PC-3 (cell line): ENCODE measurements at regions not wholly inside any gene's neighbourhood (a gene's known extent, or its start where the extent isn't known, plus 50 kb on each side); places are given as distances from the start of the nearest gene placed in this dataset.
"Not testable (repeated sequence)": the region's sequence is repeated elsewhere in the genome, so short reads cannot be mapped to it uniquely, and the experiment has no call there.

ENCODE experiments used
- ATAC-seq: fragments of 200-7000 bp; cut with Tn5 transposase; 2 replicates; pipeline ENCODE4 v1.9.1; 2020; ENCODE audit warnings: mild to moderate bottlenecking, moderate library complexity
- BruUV-seq: library from RNA; stranded (reverse); fragments of 400-500 nt; replicated peaks from 2 replicates; lab custom pipeline; 2021; lab: Mats Ljungman, UMichigan
- CTCF ChIA-PET: fragments of 300-600 bp; sonication (Branson Sonifier 250); formaldehyde crosslinking; loops from one replicate; lab custom pipeline; 2022; ENCODE audit warnings: antibody characterized with exemption; lab: Charles Lee
- POLR2A ChIA-PET: fragments of 300-600 bp; sonication (Branson Sonifier 250); formaldehyde crosslinking; loops from one replicate; lab custom pipeline; 2022; ENCODE audit warnings: antibody characterized with exemption; ENCODE audit not compliant: unreplicated experiment; lab: Charles Lee
- DNase-seq: peaks from one replicate; pipeline ENCODE4 v3.0.0-alpha.2; 2015
- H2AFZ ChIP-seq: fragments of 300-600 bp; sonication (generic); 2 replicates; pipeline ENCODE4 v1.6.0; 2016; ENCODE audit warnings: antibody characterized with exemption, low read length
- H3F3A ChIP-seq: fragments of 300-600 bp; sonication (generic); one replicate; pipeline ENCODE4 v1.6.0; 2017; ENCODE audit warnings: antibody characterized with exemption, low read length, control low read depth, mild to moderate bottlenecking; ENCODE audit not compliant: unreplicated experiment
- H3K27ac ChIP-seq: fragments of 300-600 bp; sonication (generic); 2 replicates; pipeline ENCODE4 v1.5.1; 2016; ENCODE audit warnings: mild to moderate bottlenecking, low read length
- H3K27me3 ChIP-seq: fragments of 300-600 bp; sonication (generic); 2 replicates; pipeline ENCODE4 v1.6.1; 2016; ENCODE audit warnings: low read length, mixed read lengths
- H3K36me3 ChIP-seq: fragments of 300-600 bp; sonication (generic); 2 replicates; pipeline ENCODE4 v1.6.1; 2016; ENCODE audit warnings: low read depth, mixed run types, low read length, mixed read lengths
- H3K4me1 ChIP-seq: fragments of 300-600 bp; sonication (generic); 2 replicates; pipeline ENCODE4 v1.5.1; 2016; ENCODE audit warnings: low read length; ENCODE audit not compliant: insufficient read depth
- H3K4me2 ChIP-seq: fragments of 300-600 bp; sonication (generic); 2 replicates; pipeline ENCODE4 v1.6.0; 2016; ENCODE audit warnings: low read length
- H3K4me3 ChIP-seq: fragments of 300-600 bp; sonication (generic); 2 replicates; pipeline ENCODE4 v1.5.1; 2016; ENCODE audit warnings: mild to moderate bottlenecking, low read length, mixed read lengths
- H3K79me2 ChIP-seq: fragments of 300-600 bp; sonication (generic); 2 replicates; pipeline ENCODE4 v1.6.1; 2017; ENCODE audit warnings: low read length, mixed read lengths
- H3K9ac ChIP-seq: fragments of 300-600 bp; sonication (generic); 2 replicates; pipeline ENCODE4 v1.6.0; 2016; ENCODE audit warnings: mild to moderate bottlenecking, low read length
- H3K9me2 ChIP-seq: fragments of 300-600 bp; sonication (generic); replicated peaks from 2 replicates; pipeline ENCODE4 v1.6.1; 2016; ENCODE audit warnings: mixed run types, low read length, mixed read lengths
- H3K9me3 ChIP-seq: fragments of 300-600 bp; sonication (generic); 2 replicates; pipeline ENCODE4 v1.6.1; 2016; ENCODE audit warnings: low read length, mixed read lengths
- H4K20me1 ChIP-seq: fragments of 300-600 bp; sonication (generic); 2 replicates; pipeline ENCODE4 v1.6.1; 2016; ENCODE audit warnings: low read length, mixed read lengths
- CTCF ChIP-seq: fragments of 300-600 bp; sonication (generic); conservative IDR thresholded peaks from 2 replicates; pipeline ENCODE4 v1.5.1; 2017; ENCODE audit warnings: antibody characterized with exemption, low read depth, mild to moderate bottlenecking, low read length
- EZH2 ChIP-seq: fragments of 300-600 bp; sonication (generic); IDR thresholded peaks from one replicate; pipeline ENCODE4 v1.6.1; 2017; ENCODE audit warnings: antibody characterized with exemption, mild to moderate bottlenecking, low read length; ENCODE audit not compliant: unreplicated experiment
- EZH2phosphoT487 ChIP-seq: fragments of 300-600 bp; sonication (generic); IDR thresholded peaks from 2 replicates; pipeline ENCODE4 v1.6.1; 2018; ENCODE audit warnings: mild to moderate bottlenecking, antibody characterized with exemption, low read length, borderline replicate concordance
- intact Hi-C: fragments of 100-400 bp; cut with micrococcal nuclease; formaldehyde crosslinking; loops from 2 replicates; pipeline ENCODE4 v1.9.0; 2023

- DNase-seq (peak; percentile 32), ATAC-seq (peak; percentile 84)
- POLR2A ChIA-PET, result no interaction called here
- Histone ChIP-seq H3K27ac (peak overlapping the region; percentile 35; the same call in 1 of the 2 replicates), H3K27me3 (no peaks in the 10 kb centered on the region), H3K79me2 (no peaks in the 10 kb centered on the region), H3K4me2 (peak overlapping the region; percentile 64), H3K9ac (no peak overlapping the region), H3F3A (no peaks in the 10 kb centered on the region), H3K4me3 (no peak overlapping the region), H2AFZ (no peak overlapping the region), H4K20me1 (no peaks in the 10 kb centered on the region), H3K36me3 (no peaks in the 10 kb centered on the region), H3K9me3 (no peaks in the 10 kb centered on the region), H3K4me1 (peaks cover 15% of the 10 kb centered on the region), H3K9me2 (no peaks in the 10 kb centered on the region)
- CTCF ChIA-PET, result no interaction called here
- intact Hi-C loops, result loop anchor here (10.0 kb wide), 1 partner anchor 154 kb away; no protein-coding TSS in a partner anchor
- no peak for TF ChIP-seq CTCF
- TF ChIP-seq EZH2phosphoT487, result no peak
- no peak for TF ChIP-seq EZH2
- BruUV-seq, result no TSS peak
Measured at GRCh38 chr1:195851016-195851601, 757.1 kb downstream of the KCNT2 start.

- H3K36me3 ChIP-seq, result no peaks in the 10 kb centered on the region
- no peak for DNase-seq
Measured at GRCh38 chr1:195849180-195849579, 759.1 kb downstream of the KCNT2 start.

GRCh38 chr1:195847957-195848875 is 760.0 kb downstream of the KCNT2 start:
- POLR2A ChIA-PET, H2AFZ ChIP-seq: not testable (repeated sequence)

More at GRCh38 chr1:195849180-195849579, 759.1 kb downstream of the KCNT2 start:
- H3K79me2 ChIP-seq, result no peaks in the 10 kb centered on the region
- CTCF ChIA-PET, result no interaction called here
- intact Hi-C loops, result no loop called here
- no peak for TF ChIP-seq EZH2phosphoT487
- no peak for TF ChIP-seq EZH2
- no peak for TF ChIP-seq CTCF
- no peak for ATAC-seq
- H3K4me2 ChIP-seq, result no peak overlapping the region
- no peaks in the 10 kb centered on the region for H3K27me3 ChIP-seq
- H3K27ac ChIP-seq, result no peak overlapping the region
- no peaks in the 10 kb centered on the region for H3F3A ChIP-seq
- no peak overlapping the region for H3K9ac ChIP-seq
- POLR2A ChIA-PET, result no interaction called here
- no peaks in the 10 kb centered on the region for H3K9me2 ChIP-seq
- H4K20me1 ChIP-seq, result no peaks in the 10 kb centered on the region
- no peak overlapping the region for H3K4me3 ChIP-seq
- H2AFZ ChIP-seq, result no peak overlapping the region
- peaks cover 15% of the 10 kb centered on the region for H3K4me1 ChIP-seq
- H3K9me3 ChIP-seq, result no peaks in the 10 kb centered on the region
- BruUV-seq, result no TSS peak

More at GRCh38 chr1:195847957-195848875, 760.0 kb downstream of the KCNT2 start:
- intact Hi-C loops, H3K36me3 ChIP-seq, H3K9me2 ChIP-seq, BruUV-seq, H3K4me2 ChIP-seq, H3K9ac ChIP-seq, ATAC-seq, DNase-seq, H3K79me2 ChIP-seq, H4K20me1 ChIP-seq, H3K27ac ChIP-seq, H3K4me3 ChIP-seq, CTCF ChIA-PET, H3K9me3 ChIP-seq, H3F3A ChIP-seq, H3K27me3 ChIP-seq: not testable (repeated sequence)
- peaks cover 15% of the 10 kb centered on the region for H3K4me1 ChIP-seq
